H1 (cell line): ENCODE measurements at regions not wholly inside any gene's neighbourhood (a gene's known extent, or its start where the extent isn't known, plus 50 kb on each side); places are given as distances from the start of the nearest gene placed in this dataset.

Experiments
- CTCF ChIA-PET: fragments of 300-600 bp; sonication (Branson Sonifier 250); formaldehyde crosslinking; loops from one replicate; lab custom pipeline; 2021; ENCODE audit not compliant: partially characterized antibody; lab: Charles Lee
- POLR2A ChIA-PET: fragments of 300-600 bp; sonication (Branson Sonifier 250); formaldehyde crosslinking; loops from one replicate; lab custom pipeline; 2021; ENCODE audit warnings: inconsistent platforms; ENCODE audit not compliant: partially characterized antibody; lab: Charles Lee
- DNase-seq, 2 experiments: peaks; one replicate each; pipeline versions ENCODE4 v3.0.0 to v3.0.0-alpha.2; 2010 to 2022; ENCODE audit warnings: low spot score in 2 of 2, low read depth in 1 of 2, mixed read lengths in 1 of 2
- FAIRE-seq: peaks from 2 replicates; lab custom pipeline; 2011; peaks lifted over from hg19 to GRCh38; lab: Jason Lieb, UNC
- H2AFZ ChIP-seq: 2 replicates; pipeline ENCODE4 v1.8.1; 2012; ENCODE audit warnings: low read length, inconsistent platforms
- H2AK5ac ChIP-seq: 2 replicates; pipeline ENCODE4 v1.6.1; 2013; ENCODE audit warnings: low read depth, low read length
- H2BK120ac ChIP-seq: replicated peaks from 2 replicates; pipeline ENCODE3; 2013; ENCODE audit warnings: low read depth, low read length, inconsistent platforms
- H2BK12ac ChIP-seq: 2 replicates; pipeline ENCODE4 v1.6.1; 2013; ENCODE audit warnings: low read depth, low read length
- H2BK15ac ChIP-seq: 2 replicates; pipeline ENCODE4 v1.6.1; 2013; ENCODE audit warnings: low read length
- H2BK20ac ChIP-seq: 2 replicates; pipeline ENCODE4 v1.6.1; 2013; ENCODE audit warnings: low read length
- H2BK5ac ChIP-seq: 2 replicates; pipeline ENCODE4 v1.6.1; 2013; ENCODE audit warnings: low read depth, low read length
- H3K14ac ChIP-seq: 2 replicates; pipeline ENCODE4 v1.6.1; 2013; ENCODE audit warnings: inconsistent platforms; ENCODE audit not compliant: insufficient read length
- H3K18ac ChIP-seq: 2 replicates; pipeline ENCODE4 v1.6.1; 2013; ENCODE audit warnings: low read length; ENCODE audit errors: extremely low read depth
- H3K23ac ChIP-seq: 2 replicates; pipeline ENCODE4 v1.6.1; 2013; ENCODE audit warnings: inconsistent platforms; ENCODE audit not compliant: insufficient read length
- H3K23me2 ChIP-seq: 2 replicates; pipeline ENCODE4 v1.6.1; 2013; ENCODE audit warnings: low read depth, low read length
- H3K27ac ChIP-seq: 2 replicates; pipeline ENCODE4 v1.6.1; 2011; ENCODE audit warnings: low read depth, low read length, inconsistent platforms
- H3K27me3 ChIP-seq, 4 experiments: replicated peaks in 1 of 4; 1 replicate in 1 of 4; 2 replicates in 3 of 4; pipeline versions ENCODE4 v1.6.1 to v1.8.1; 2011 to 2013; ENCODE audit warnings: low read length in 3 of 4, mild to moderate bottlenecking in 3 of 4, inconsistent platforms in 2 of 4, mixed read lengths in 2 of 4, moderate library complexity in 1 of 4; ENCODE audit not compliant: control insufficient read depth in 3 of 4, insufficient read depth in 3 of 4; ENCODE audit errors: extremely low read depth in 1 of 4
- H3K36me3 ChIP-seq, 4 experiments: 2 replicates each; pipeline versions ENCODE4 v1.6.1 to v1.8.1; 2011 to 2013; ENCODE audit warnings: mild to moderate bottlenecking in 4 of 4, low read length in 3 of 4, moderate library complexity in 2 of 4, control low read depth in 1 of 4, inconsistent platforms in 1 of 4; ENCODE audit not compliant: insufficient read depth in 4 of 4, control insufficient read depth in 2 of 4
- H3K4ac ChIP-seq: replicated peaks from 2 replicates; pipeline ENCODE3; 2013; ENCODE audit warnings: low read length, low read depth, mixed read lengths, inconsistent platforms; ENCODE audit not compliant: insufficient read length
- H3K4me1 ChIP-seq, 4 experiments: replicated peaks in 1 of 4; 1 replicate in 1 of 4; 2 replicates in 3 of 4; pipeline versions ENCODE4 v1.6.1 to v1.8.1; 2011 to 2013; ENCODE audit warnings: low read length in 3 of 4, inconsistent platforms in 2 of 4, mixed read lengths in 1 of 4; ENCODE audit not compliant: insufficient read depth in 4 of 4, control insufficient read depth in 3 of 4
- H3K4me2 ChIP-seq, 2 experiments: 2 replicates each; pipeline versions ENCODE4 v1.6.1 to v1.8.1; 2011 to 2013; ENCODE audit warnings: low read depth in 2 of 2, low read length in 2 of 2, control low read depth in 1 of 2, inconsistent platforms in 1 of 2, mild to moderate bottlenecking in 1 of 2; ENCODE audit not compliant: insufficient read depth in 1 of 2
- H3K4me3 ChIP-seq, 4 experiments: fragments of 200-600, 300-600 bp in 1 of 4; sonication (generic), shearing (Covaris generic), sonication (Bioruptor Twin) in 1 of 4; 2 replicates each; pipeline versions ENCODE4 v1.5.1 to v1.8.1; 2011 to 2016; ENCODE audit warnings: low read length in 4 of 4, low read depth in 3 of 4, control low read depth in 2 of 4, inconsistent platforms in 2 of 4, mild to moderate bottlenecking in 2 of 4, mixed read lengths in 1 of 4, moderate library complexity in 1 of 4; ENCODE audit not compliant: insufficient read depth in 2 of 4; ENCODE audit errors: extremely low read depth in 1 of 4
- H3K56ac ChIP-seq: replicated peaks from 2 replicates; pipeline ENCODE3; 2013; ENCODE audit warnings: low read depth, mild to moderate bottlenecking, mixed read lengths, low read length, inconsistent platforms; ENCODE audit not compliant: insufficient read length
- H3K79me1 ChIP-seq: 2 replicates; pipeline ENCODE4 v1.6.1; 2013; ENCODE audit warnings: low read depth, low read length, control low read depth
- H3K79me2 ChIP-seq, 2 experiments: 2 replicates each; pipeline versions ENCODE4 v1.6.1 to v1.8.1; 2012 to 2013; ENCODE audit warnings: low read length in 2 of 2, mild to moderate bottlenecking in 2 of 2, inconsistent platforms in 1 of 2; ENCODE audit not compliant: insufficient read depth in 2 of 2, control insufficient read depth in 1 of 2
- H3K9ac ChIP-seq, 4 experiments: replicated peaks in 1 of 4; 1 replicate in 1 of 4; 2 replicates in 3 of 4; pipeline versions ENCODE4 v1.6.1 to v1.8.1; 2011 to 2013; ENCODE audit warnings: low read depth in 3 of 4, low read length in 3 of 4, control low read depth in 2 of 4, mild to moderate bottlenecking in 2 of 4, moderate library complexity in 2 of 4, inconsistent platforms in 1 of 4; ENCODE audit errors: extremely low read depth in 1 of 4
- H3K9me3 ChIP-seq, 2 experiments: 2 replicates each; pipeline versions ENCODE4 v1.6.1 to v1.8.1; 2012 to 2013; ENCODE audit warnings: mild to moderate bottlenecking in 2 of 2, moderate library complexity in 2 of 2, control low read depth in 1 of 2, inconsistent platforms in 1 of 2, low read depth in 1 of 2, low read length in 1 of 2, mixed read lengths in 1 of 2; ENCODE audit not compliant: insufficient read depth in 2 of 2
- H4K20me1 ChIP-seq, 2 experiments: replicated peaks in 1 of 2; 2 replicates each; pipeline versions ENCODE3 to v1.8.1; 2011 to 2013; ENCODE audit warnings: inconsistent platforms in 2 of 2, low read length in 2 of 2, mild to moderate bottlenecking in 1 of 2; ENCODE audit not compliant: insufficient read depth in 2 of 2, control insufficient read depth in 1 of 2
- H4K5ac ChIP-seq: 2 replicates; pipeline ENCODE4 v1.6.1; 2013; ENCODE audit warnings: low read length, low read depth, mixed read lengths, inconsistent platforms; ENCODE audit not compliant: insufficient read length
- H4K8ac ChIP-seq: 2 replicates; pipeline ENCODE4 v1.8.0; 2013; ENCODE audit warnings: mild to moderate bottlenecking, moderate library complexity, low read length, inconsistent platforms; ENCODE audit not compliant: insufficient read depth; ENCODE audit errors: extremely low read depth
- H4K91ac ChIP-seq: replicated peaks from 2 replicates; pipeline ENCODE3; 2013; ENCODE audit warnings: low read length, mixed read lengths, inconsistent platforms; ENCODE audit not compliant: insufficient read length
- ATF3 ChIP-seq: IDR thresholded peaks from 2 replicates; pipeline ENCODE4 v1.6.1; 2011; ENCODE audit warnings: low read depth, mild to moderate bottlenecking, low read length; ENCODE audit not compliant: insufficient read depth
- BACH1 ChIP-seq: IDR thresholded peaks from 2 replicates; pipeline ENCODE4 v1.6.1; 2012; ENCODE audit warnings: low read length, improper control_type of control experiment
- CHD1 ChIP-seq: IDR thresholded peaks from 2 replicates; pipeline ENCODE4 v1.6.1; 2012; ENCODE audit warnings: low read depth, low read length, improper control_type of control experiment
- CREB1 ChIP-seq: IDR thresholded peaks from 2 replicates; pipeline ENCODE4 v1.6.1; 2012; ENCODE audit warnings: inconsistent platforms
- CTBP2 ChIP-seq: IDR thresholded peaks from 2 replicates; pipeline ENCODE4 v1.7.0; 2011; ENCODE audit warnings: borderline replicate concordance, mild to moderate bottlenecking, moderate library complexity, mixed read lengths, low read length; ENCODE audit not compliant: insufficient read depth, insufficient read length
- E2F6 ChIP-seq: IDR thresholded peaks from 2 replicates; pipeline ENCODE4 v1.6.1; 2012; ENCODE audit warnings: inconsistent platforms
- EGR1 ChIP-seq: IDR thresholded peaks from 2 replicates; pipeline ENCODE4 v1.6.1; 2011; ENCODE audit warnings: low read depth, low read length, borderline replicate concordance
- RXRA ChIP-seq: IDR thresholded peaks from 2 replicates; pipeline ENCODE4 v1.6.1; 2011; ENCODE audit warnings: low read depth, mild to moderate bottlenecking, low read length, moderate library complexity; ENCODE audit not compliant: insufficient read depth
- SIX5 ChIP-seq: IDR thresholded peaks from 2 replicates; pipeline ENCODE4 v1.6.1; 2011; ENCODE audit warnings: mild to moderate bottlenecking, low read depth, low read length
- SRF ChIP-seq: IDR thresholded peaks from 2 replicates; pipeline ENCODE4 v1.6.1; 2011; ENCODE audit warnings: mild to moderate bottlenecking, low read depth, low read length, moderate library complexity
- TAF7 ChIP-seq: optimal IDR thresholded peaks from 2 replicates; pipeline ENCODE3; 2011; ENCODE audit warnings: low read depth, mild to moderate bottlenecking, inconsistent platforms, low read length, moderate library complexity, borderline replicate concordance
- WGBS, 2 experiments: shearing (Covaris generic) in 1 of 2; methylation state at CpG; one replicate each; pipeline versions ENCODE4 v1.1.6 to v1.1.7; 2013 to 2015; ENCODE audit warnings: low lambda C conversion rate in 2 of 2, mixed read lengths in 2 of 2, inconsistent platforms in 1 of 2, low coverage in 1 of 2, missing lambda C conversion rate in 1 of 2; ENCODE audit not compliant: insufficient replicate concordance in 2 of 2, insufficient coverage in 1 of 2, insufficient read length in 1 of 2; ENCODE audit errors: extremely low coverage in 1 of 2, missing lambda C conversion rate in 1 of 2; 5-methylcytosine and 5-hydroxymethylcytosine counted together

- H3K4ac ChIP-seq: no peak overlapping the region
- no peak overlapping the region for H3K14ac ChIP-seq
- H4K20me1 ChIP-seq: no peaks in the 10 kb centered on the region
- no peaks in the 10 kb centered on the region for H3K36me3 ChIP-seq
- no peak overlapping the region for H3K9ac ChIP-seq
- no peaks in the 10 kb centered on the region for H3K23me2 ChIP-seq
- TF ChIP-seq CHD1: no peak
- no peak for TF ChIP-seq BACH1
- no peak for TF ChIP-seq EGR1
- no peak for TF ChIP-seq TAF7
- no peak for TF ChIP-seq RXRA
- no peak for TF ChIP-seq ATF3
- no peak for TF ChIP-seq SRF
- no peak for TF ChIP-seq CREB1
- TF ChIP-seq SIX5: no peak
- TF ChIP-seq CTBP2: no peak
- TF ChIP-seq E2F6: no peak
- FAIRE-seq (no peak), DNase-seq (no peak)
- no peak overlapping the region for H3K56ac ChIP-seq
- no peak overlapping the region for H2BK120ac ChIP-seq
- no peak overlapping the region for H2AFZ ChIP-seq
- POLR2A ChIA-PET: no interaction called here
- no peak overlapping the region for H4K8ac ChIP-seq
- 68% methylated on average over 2 of the region's 2 CpGs; no CpG with 5 or more reads in 1 of the 2 experiments for WGBS, 2 experiments
- no peak overlapping the region for H2BK15ac ChIP-seq
- H3K9me3 ChIP-seq: no peaks in the 10 kb centered on the region
- H3K79me1 ChIP-seq: no peaks in the 10 kb centered on the region
- no peaks in the 10 kb centered on the region for H3K79me2 ChIP-seq
- H3K18ac ChIP-seq: no peak overlapping the region
- H3K27ac ChIP-seq: no peak overlapping the region
- CTCF ChIA-PET: interaction anchor here (0.8 kb wide), 1 partner anchor 35 kb away, joined by 3 read pairs; no protein-coding TSS in a partner anchor
- no peak overlapping the region for H4K91ac ChIP-seq
- no peak overlapping the region for H4K5ac ChIP-seq
- no peak overlapping the region for H3K23ac ChIP-seq
- H2BK12ac ChIP-seq: no peak overlapping the region
- no peak overlapping the region for H3K4me2 ChIP-seq
- H2AK5ac ChIP-seq: no peak overlapping the region
- H2BK20ac ChIP-seq: no peak overlapping the region
- H2BK5ac ChIP-seq: no peak overlapping the region
- H3K4me1 ChIP-seq: no peaks in the 10 kb centered on the region
- no peaks in the 10 kb centered on the region for H3K27me3 ChIP-seq
- no peak overlapping the region for H3K4me3 ChIP-seq
Measured at GRCh38 chr7:13737563-13737962, 251.9 kb downstream of the ETV1 start.
